Midbrain (tissue), 1 donor: ENCODE measurements at regions not wholly inside any gene's neighbourhood (a gene's known extent, or its start where the extent isn't known, plus 50 kb on each side); places are given as distances from the start of the nearest gene placed in this dataset.

Experiments
- DNase-seq: peaks from one replicate; lab custom pipeline; 2025; lab: John Stamatoyannopoulos, UW

DNA sequence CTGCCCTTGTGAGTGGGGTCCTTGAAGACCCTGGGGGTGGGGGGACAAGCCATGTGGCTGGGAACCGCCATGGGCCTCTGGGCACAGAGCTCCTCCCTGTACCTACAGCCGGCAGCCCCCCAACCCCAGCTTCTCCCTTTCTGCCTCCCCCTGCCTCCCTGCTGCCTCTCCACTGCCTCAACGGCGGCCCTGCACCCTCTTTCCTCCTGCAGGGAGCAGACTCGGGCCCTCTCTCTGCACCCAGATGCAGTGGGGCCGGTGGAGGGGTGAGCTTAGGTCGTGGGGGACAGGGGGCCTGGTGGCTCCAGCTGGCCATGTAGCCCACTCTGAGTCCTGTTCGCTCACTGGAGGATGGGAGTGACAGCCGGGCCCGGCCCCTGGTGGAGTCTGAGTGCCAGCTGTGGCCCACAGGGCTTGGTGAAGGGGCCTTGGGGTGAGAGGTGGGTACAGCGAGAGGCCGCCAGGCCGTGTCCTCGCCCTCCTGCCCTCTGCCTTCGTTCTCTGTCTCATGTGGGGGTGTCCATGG lies 139.3 kb upstream of the COL5A1 start:
- no peak for DNase-seq

DNA sequence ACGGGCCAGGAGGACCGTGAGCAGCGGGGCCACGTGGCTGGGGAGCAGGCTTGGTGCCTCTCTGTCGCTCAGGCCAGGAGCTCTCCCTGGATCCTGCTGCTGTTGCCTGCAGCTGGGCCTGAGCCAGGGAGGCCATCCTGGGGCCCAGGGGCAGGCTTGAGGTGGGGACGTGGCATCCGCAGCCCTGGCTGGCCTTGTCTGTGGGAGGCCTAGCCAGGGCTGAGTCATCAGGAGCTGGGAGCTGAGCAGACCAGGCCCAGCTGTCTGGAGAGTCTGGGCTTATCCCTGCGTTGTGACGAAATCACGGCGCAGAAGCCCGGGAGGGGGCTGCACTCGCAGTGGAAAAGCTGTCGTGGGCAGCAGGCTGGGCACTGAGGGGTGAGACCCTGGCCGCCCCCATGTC lies 138.8 kb upstream of the COL5A1 start:
- DNase-seq, result no peak

DNA sequence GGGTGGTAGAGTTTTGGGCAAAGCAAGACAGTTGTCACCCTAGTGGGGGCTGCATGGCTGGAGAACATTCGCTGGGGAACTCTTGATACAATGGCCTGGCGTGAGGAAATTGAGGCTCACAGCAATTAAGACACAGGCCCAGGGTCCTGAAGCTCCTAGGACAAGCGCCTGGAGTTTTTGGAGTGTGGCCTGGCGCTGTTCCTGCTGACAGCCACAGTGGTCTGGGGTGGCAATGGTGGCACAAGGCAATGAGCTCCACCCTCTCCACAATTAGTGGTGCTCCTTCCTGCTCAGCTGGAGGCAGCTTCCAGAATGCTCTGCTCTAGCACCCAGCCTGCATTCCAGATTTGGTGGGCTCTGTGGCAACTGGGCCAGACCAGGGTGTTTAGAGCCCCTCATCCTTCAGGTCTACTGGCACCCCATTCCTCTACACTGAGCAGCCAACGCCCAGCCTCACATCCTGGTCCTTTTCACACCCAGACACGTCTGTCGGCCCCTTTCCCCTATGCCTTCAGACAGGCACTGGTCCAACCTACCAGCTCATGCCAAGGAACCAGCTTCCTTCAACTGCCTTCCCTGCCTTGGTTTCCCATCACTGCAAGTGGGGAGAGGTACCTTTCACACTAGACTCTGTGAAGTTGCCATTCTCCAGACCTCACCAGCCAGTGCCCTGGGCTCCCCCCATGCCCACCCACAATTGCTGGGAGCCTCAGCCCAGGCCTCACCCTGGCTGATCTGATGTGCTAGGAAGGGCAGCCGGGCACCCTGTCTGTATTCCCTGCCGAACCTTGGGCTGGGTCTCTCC lies 138.1 kb upstream of the COL5A1 start:
- no peak for DNase-seq

- no peak for DNase-seq
Measured at GRCh38 chr9:134504106-134504385, 137.6 kb upstream of the COL5A1 start.

DNA sequence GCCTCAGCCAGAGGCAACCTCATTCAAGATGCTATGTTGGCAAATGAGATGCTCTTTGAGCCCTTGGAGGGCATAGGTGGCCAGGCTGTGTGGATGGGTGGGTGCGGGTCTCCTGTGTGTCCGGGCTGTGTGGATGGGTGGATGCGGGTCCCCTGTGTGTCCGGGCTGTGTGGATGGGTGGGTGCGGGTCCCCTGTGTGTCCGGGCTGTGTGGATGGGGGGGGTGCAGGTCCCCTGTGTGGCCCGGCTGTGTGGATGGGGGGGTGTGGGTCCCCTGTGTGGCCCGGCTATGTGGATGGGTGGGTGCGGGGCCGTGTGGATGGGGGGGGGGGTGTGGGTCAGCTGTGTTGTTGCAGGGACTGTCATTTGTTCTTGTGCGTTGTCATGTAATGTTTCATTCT lies 136.6 kb upstream of the COL5A1 start:
- DNase-seq, result no peak

- no peak for DNase-seq
Measured at GRCh38 chr9:134509281-134509680, 132.3 kb upstream of the COL5A1 start.

GRCh38 chr9:134509817-134510216 lies 131.8 kb upstream of the COL5A1 start:
- DNase-seq, result no peak

DNA sequence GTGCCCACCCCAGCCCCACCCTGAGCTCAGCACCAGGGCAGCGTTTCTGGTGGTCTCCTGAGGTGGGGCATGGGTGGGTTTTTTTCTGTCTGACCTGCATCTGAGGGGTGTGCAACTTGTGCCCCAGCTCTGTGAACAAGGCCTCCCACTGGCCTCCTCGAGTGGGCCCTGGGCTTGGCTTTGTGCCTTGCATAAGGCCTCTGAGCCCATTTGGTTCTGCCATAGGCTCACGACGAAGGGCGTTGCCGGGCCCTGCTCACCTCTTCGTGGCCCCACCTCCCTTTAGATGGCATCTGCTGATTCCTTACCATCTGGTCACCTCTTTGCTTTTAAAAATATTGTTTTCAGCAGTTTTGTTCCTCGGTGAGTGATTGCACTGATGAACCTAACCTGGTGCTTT lies 127.1 kb upstream of the COL5A1 start:
- DNase-seq, result no peak

GRCh38 chr9:134515026-134515821 lies 126.4 kb upstream of the COL5A1 start:
- DNase-seq, result no peak

DNA sequence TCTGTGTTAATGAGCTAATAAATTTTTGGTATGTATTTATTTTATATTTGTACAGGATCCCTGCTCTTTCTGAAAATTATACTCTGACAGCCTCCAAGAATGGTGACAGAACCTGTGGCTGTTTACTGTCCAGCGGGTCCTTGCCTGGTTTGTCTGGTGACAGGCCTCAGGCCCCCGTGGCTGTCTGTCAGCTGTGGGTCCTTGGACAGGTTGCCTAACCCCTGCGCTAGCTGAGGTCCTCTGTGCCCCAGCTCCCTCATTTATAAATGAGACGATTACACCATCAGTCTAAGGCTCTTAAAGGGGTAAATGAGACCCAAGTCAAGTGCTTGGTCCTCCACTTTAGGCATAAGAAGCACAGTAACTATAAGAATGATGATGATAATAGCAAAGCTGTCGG lies 125.1 kb upstream of the COL5A1 start:
- DNase-seq, result no peak

GRCh38 chr9:134517069-134517680 lies 124.4 kb upstream of the COL5A1 start:
- no peak for DNase-seq

- DNase-seq, result no peak
Measured at GRCh38 chr9:134518004-134518606, 123.5 kb upstream of the COL5A1 start.

DNA sequence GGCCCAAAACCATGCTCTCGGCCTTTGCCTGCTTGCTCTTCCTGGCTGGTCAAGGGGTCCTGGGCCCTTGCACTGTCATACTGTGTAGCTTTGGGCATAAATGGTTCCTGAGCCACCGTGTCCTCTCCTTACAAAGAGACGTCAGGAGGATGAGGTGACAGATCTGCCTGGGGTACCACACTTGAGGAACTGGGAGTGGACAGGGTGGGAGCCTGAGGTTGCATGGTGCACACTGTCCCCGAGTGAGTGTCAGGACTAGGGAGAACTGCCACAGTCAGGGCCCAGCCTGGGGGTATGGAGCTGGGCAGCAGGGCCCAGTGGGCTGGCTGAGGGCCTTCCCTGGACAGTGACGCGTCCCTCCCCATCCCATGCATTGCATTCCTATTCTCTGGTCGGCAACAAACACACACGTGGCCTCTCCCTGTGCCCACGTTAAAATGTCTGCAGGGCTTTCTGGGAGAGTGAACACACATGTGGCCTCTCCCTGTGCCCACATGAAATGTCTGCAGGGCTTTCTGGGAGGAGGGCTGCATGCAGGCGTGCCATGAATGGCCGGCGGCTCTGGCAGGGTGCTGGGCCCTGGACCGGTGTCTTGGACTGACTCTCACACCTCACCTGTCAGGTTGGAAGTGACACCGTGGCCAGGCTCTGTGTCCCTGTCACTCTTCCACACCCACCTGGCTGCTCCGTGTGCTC lies 122.1 kb upstream of the COL5A1 start:
- no peak for DNase-seq

- DNase-seq, result no peak
Measured at GRCh38 chr9:134521817-134522501, 119.6 kb upstream of the COL5A1 start.

GRCh38 chr9:134522502-134522848 lies 119.1 kb upstream of the COL5A1 start:
- no peak for DNase-seq

- no peak for DNase-seq
Measured at GRCh38 chr9:134522976-134523375, 118.6 kb upstream of the COL5A1 start.

- no peak for DNase-seq
Measured at GRCh38 chr9:134525070-134525815, 116.4 kb upstream of the COL5A1 start.

- no peak for DNase-seq
Measured at GRCh38 chr9:134525841-134526583, 115.6 kb upstream of the COL5A1 start.

- no peak for DNase-seq
Measured at GRCh38 chr9:134526584-134527477, 114.8 kb upstream of the COL5A1 start.
